Left lung (tissue), 4 donors: ENCODE measurements at regions not wholly inside any gene's neighbourhood (a gene's known extent, or its start where the extent isn't known, plus 50 kb on each side); places are given as distances from the start of the nearest gene placed in this dataset.
A peak's percentile ranks its signal among the peaks of the same experiment; 100 is the strongest.

Experiments used
- ATAC-seq: fragments of 200-7000 bp; cut with Tn5 transposase; one replicate; pipeline ENCODE4 v1.9.1; 2020; ENCODE audit warnings: moderate library complexity
- DNase-seq, 4 donors: peaks; one replicate each; pipeline ENCODE4 v3.0.0-alpha.2; 2013 to 2020
- H3K27ac ChIP-seq, 2 donors: fragments of 200-600 bp; sonication (generic) in 1 of 2; one replicate each; pipeline versions ENCODE4 v1.5.0 to v1.8.0; 2020 to 2021
- H3K27me3 ChIP-seq, 2 donors: fragments of 200-600 bp; sonication (generic) in 1 of 2; one replicate each; pipeline versions ENCODE4 v1.5.0 to v1.8.0; 2020 to 2021
- H3K36me3 ChIP-seq, 2 donors: fragments of 200-600 bp; sonication (generic) in 1 of 2; one replicate each; pipeline versions ENCODE4 v1.5.0 to v1.8.0; 2020 to 2021
- H3K4me1 ChIP-seq, 2 donors: fragments of 200-600 bp; one replicate each; pipeline ENCODE4 v1.8.0; 2021
- H3K4me3 ChIP-seq, 2 donors: fragments of 200-600 bp; sonication (generic) in 1 of 2; one replicate each; pipeline versions ENCODE4 v1.5.0 to v1.8.0; 2020 to 2021; ENCODE audit warnings: mild to moderate bottlenecking in 1 of 2
- H3K9me3 ChIP-seq, 2 donors: fragments of 200-600 bp; sonication (generic) in 1 of 2; one replicate each; pipeline versions ENCODE4 v1.5.0 to v1.8.0; 2020 to 2021
- intact Hi-C, 2 donors: fragments of 100-400 bp; cut with DNase I; formaldehyde crosslinking; loops; one replicate each; pipeline versions ENCODE4 v1.11.2 to v1.14.2; 2022
- TF ChIP-seq, protein P1 (sequence below), 2 donors: fragments of 200-600 bp; sonication (generic) in 1 of 2; IDR thresholded peaks; one replicate each; pipeline versions ENCODE4 v1.5.0 to v1.8.0; 2021; ENCODE audit warnings: antibody characterized with exemption in 2 of 2
- donor health status: DM: no; HTN: yes; CAD: no.
- donor health status: DM: no; HTN: no; CAD: no.

DNA sequence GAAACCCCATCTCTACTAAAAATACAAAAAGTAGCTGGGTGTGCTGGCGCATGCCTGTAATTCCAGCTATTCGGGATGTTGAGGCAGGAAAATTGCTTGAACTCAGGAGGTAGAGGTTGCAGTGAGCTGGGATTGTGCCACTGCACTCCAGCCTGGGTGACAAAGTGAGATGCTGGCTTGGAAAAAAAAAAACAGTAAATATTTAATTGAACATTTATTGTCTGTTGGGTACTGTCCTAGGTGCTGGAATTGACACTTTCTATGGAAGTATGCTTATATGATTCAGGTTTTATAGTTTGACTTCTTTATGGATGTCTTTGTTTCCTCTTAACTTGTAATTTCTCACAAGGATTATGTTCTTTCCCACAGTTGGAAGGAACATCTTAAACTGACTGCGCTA lies 633.1 kb upstream of the SETBP1 start:
- TF ChIP-seq, protein P1, sequence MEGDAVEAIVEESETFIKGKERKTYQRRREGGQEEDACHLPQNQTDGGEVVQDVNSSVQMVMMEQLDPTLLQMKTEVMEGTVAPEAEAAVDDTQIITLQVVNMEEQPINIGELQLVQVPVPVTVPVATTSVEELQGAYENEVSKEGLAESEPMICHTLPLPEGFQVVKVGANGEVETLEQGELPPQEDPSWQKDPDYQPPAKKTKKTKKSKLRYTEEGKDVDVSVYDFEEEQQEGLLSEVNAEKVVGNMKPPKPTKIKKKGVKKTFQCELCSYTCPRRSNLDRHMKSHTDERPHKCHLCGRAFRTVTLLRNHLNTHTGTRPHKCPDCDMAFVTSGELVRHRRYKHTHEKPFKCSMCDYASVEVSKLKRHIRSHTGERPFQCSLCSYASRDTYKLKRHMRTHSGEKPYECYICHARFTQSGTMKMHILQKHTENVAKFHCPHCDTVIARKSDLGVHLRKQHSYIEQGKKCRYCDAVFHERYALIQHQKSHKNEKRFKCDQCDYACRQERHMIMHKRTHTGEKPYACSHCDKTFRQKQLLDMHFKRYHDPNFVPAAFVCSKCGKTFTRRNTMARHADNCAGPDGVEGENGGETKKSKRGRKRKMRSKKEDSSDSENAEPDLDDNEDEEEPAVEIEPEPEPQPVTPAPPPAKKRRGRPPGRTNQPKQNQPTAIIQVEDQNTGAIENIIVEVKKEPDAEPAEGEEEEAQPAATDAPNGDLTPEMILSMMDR (IDR thresholded peaks at IDR 0.05): no peak
- ATAC-seq (no peak), DNase-seq (no peak)
- no peaks in the 10 kb centered on the region for H3K9me3 ChIP-seq
- no peaks in the 10 kb centered on the region for H3K27me3 ChIP-seq
- H3K4me1 ChIP-seq: no peaks in the 10 kb centered on the region
- H3K27ac ChIP-seq: no peak overlapping the region
- H3K36me3 ChIP-seq: no peaks in the 10 kb centered on the region
- H3K4me3 ChIP-seq: no peak overlapping the region
- intact Hi-C loops: no loop called here

DNA sequence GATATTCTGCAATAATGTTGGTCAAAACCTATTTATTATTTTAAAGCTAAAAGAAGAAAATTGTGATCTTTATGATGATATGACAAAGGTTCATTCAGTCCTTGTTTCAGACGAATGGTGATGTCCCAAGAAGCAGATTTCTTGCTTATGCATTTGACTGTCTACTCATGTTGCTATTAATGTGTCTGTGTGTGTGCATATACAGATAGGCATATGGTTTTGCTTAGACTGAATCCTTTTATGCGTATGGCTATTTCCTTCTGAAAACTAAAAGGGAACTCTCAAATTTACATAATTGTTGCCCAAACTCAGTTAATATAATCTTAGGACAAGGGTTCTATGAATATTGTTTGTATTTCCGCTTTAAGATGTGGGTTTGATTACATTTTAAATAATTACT lies 632.3 kb upstream of the SETBP1 start:
- Histone ChIP-seq H3K27ac (no peak overlapping the region), H3K4me3 (no peak overlapping the region), H3K4me1 (no peaks in the 10 kb centered on the region), H3K27me3 (no peaks in the 10 kb centered on the region), H3K36me3 (no peaks in the 10 kb centered on the region), H3K9me3 (no peaks in the 10 kb centered on the region)
- DNase-seq (no peak), ATAC-seq (no peak)
- TF ChIP-seq, protein P1 (IDR thresholded peaks at IDR 0.05): no peak
- intact Hi-C loops: no loop called here

DNA sequence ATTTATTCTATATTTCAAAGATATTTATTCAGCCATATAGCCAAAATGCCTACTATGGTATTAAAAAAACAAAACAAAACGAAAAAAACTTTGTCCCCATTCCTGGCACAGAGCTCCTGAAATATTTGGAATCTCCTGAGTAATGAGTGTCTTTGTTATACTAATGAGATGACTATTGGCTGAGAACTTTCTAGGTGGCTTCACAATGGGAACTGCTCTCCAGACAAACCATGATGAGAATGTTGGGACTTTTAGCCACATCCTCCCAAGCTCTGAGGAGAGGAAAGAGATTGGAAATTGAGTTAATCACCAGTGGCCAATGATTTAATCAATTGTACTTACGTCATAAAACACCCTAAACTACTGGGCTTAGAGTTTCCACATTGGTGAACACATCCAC lies 631.8 kb upstream of the SETBP1 start:
- ATAC-seq: no peak

DNA sequence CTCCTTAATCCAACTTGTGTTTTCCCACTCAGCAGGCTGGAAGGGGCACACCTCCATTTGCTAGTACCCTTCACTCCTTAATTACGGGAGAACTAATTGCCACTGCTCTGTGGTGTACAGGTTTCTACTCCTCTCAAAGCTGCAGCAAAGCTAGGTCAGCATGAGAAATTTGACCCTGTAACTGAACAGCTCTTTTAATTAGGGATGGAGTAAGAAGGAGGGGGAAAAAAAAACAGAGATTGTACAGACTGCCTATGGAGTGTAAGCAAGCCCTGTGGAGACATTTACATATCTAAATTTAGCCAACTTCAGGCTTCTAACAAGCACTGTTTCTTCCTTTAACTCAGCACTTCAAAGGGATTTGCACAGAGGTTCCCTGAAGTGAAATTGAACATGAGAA lies 629.7 kb upstream of the SETBP1 start:
- Histone ChIP-seq H3K27me3 (no peaks in the 10 kb centered on the region), H3K36me3 (no peaks in the 10 kb centered on the region), H3K27ac (no peak overlapping the region), H3K4me1 (no peaks in the 10 kb centered on the region), H3K9me3 (no peaks in the 10 kb centered on the region), H3K4me3 (no peak overlapping the region)
- TF ChIP-seq, protein P1 (IDR thresholded peaks at IDR 0.05): no peak
- ATAC-seq: peak; percentile 70
- intact Hi-C loops: no loop called here
- no peak for DNase-seq

More for the DNA sequence above, 631.8 kb upstream of the SETBP1 start:
- H3K4me3 ChIP-seq: no peak overlapping the region
- TF ChIP-seq, protein P1 (IDR thresholded peaks at IDR 0.05): no peak
- intact Hi-C loops: no loop called here
- no peaks in the 10 kb centered on the region for H3K4me1 ChIP-seq
- DNase-seq: no peak
- H3K9me3 ChIP-seq: no peaks in the 10 kb centered on the region
- H3K27me3 ChIP-seq: no peaks in the 10 kb centered on the region
- H3K27ac ChIP-seq: no peak overlapping the region
- H3K36me3 ChIP-seq: no peaks in the 10 kb centered on the region

DNA sequence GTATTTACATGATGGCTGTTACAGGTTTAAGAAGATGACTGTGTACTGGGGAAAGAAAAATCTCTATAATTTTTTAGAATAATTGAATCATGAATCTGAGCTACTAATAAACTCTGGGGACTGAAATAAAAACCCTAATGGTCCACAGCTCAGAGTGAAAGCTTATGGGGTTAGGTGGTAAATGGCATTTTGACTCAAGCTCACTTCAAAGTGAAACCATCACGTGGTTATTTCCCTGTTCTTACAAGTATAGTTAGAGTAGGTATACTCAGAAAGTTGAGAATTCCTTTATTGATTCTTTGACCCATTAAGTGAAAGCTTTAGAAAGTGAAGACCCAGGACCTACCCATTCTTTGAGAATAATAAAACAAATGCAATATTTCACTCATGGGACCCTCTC lies 626.2 kb upstream of the SETBP1 start:
- Histone ChIP-seq H3K4me3 (no peak overlapping the region), H3K27ac (no peak overlapping the region), H3K36me3 (no peaks in the 10 kb centered on the region), H3K4me1 (no peaks in the 10 kb centered on the region), H3K9me3 (no peaks in the 10 kb centered on the region), H3K27me3 (no peaks in the 10 kb centered on the region)
- DNase-seq: no peak
- ATAC-seq: no peak
- TF ChIP-seq, protein P1 (IDR thresholded peaks at IDR 0.05): no peak
- intact Hi-C loops: no loop called here
